ENCODE measurements at regions not wholly inside any gene's neighbourhood (a gene's known extent, or its start where the extent isn't known, plus 50 kb on each side); places are given as distances from the start of the nearest gene placed in this dataset.

GRCh38 chr5:67543720-67544270, 347.2 kb upstream of the CD180 start (continued):
- TF ChIP-seq EP300 (IDR thresholded peaks at IDR 0.05; ENCODE audit: borderline replicate concordance in 1 of 2, low read depth in 1 of 2, low read length in 1 of 2) = no peak

DNA sequence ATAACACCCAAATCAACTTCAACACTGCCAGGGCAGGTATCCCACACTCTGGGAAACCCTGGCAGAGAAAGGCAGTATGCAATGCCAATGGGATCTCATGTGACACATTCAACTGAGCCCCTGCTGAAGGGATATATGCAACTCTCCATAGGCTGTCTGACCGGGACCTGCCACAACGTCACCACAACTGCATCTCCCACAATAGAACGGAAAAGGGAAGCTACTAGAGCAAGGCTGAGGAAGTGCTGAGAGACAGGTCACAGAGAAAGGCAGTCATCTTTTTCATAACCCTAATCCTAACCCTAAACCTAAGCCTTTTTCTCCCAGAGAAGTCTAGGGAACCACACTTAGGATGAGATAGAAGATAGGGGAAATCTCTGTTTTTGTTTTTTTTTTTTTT, 345.9 kb upstream of the CD180 start:
- Histone ChIP-seq H3K79me2 (ENCODE audit: insufficient read depth) (no peaks in the 10 kb centered on the region), H3K4me3 (ENCODE audit: low read depth in 2 of 2, low read length in 1 of 2) (no peak overlapping the region), H3K27me3 (ENCODE audit: insufficient read depth) (no peaks in the 10 kb centered on the region), H4K20me1 (ENCODE audit: insufficient read depth) (no peaks in the 10 kb centered on the region), H3K9me2 (no peaks in the 10 kb centered on the region), H2AFZ (ENCODE audit: low read depth) (no peak overlapping the region), H3K4me2 (no peak overlapping the region), H3K4me1 (ENCODE audit: control insufficient read depth in 1 of 2, insufficient read depth in 2 of 2, low read depth in 1 of 2, low read length in 1 of 2) (no peaks in the 10 kb centered on the region), H3K27ac (ENCODE audit: low read depth in 2 of 2, low read length in 1 of 2) (no peak overlapping the region), H3F3A (replicated peaks; ENCODE audit: insufficient read depth) (no peaks in the 10 kb centered on the region), H3K9ac (no peak overlapping the region), H3K36me3 (replicated peaks in 1 of 2; ENCODE audit: control insufficient read depth in 1 of 2, insufficient read depth in 2 of 2, low read length in 1 of 2) (no peaks in the 10 kb centered on the region), H3K9me3 (no peaks in the 10 kb centered on the region)
- TF ChIP-seq EZH2phosphoT487 (IDR thresholded peaks at IDR 0.05; ENCODE audit: borderline replicate concordance, low read depth) = no peak
- TF ChIP-seq, protein P1, sequence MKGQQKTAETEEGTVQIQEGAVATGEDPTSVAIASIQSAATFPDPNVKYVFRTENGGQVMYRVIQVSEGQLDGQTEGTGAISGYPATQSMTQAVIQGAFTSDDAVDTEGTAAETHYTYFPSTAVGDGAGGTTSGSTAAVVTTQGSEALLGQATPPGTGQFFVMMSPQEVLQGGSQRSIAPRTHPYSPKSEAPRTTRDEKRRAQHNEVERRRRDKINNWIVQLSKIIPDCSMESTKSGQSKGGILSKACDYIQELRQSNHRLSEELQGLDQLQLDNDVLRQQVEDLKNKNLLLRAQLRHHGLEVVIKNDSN (IDR thresholded peaks at IDR 0.05; ENCODE audit: borderline replicate concordance, low read depth) = no peak
- TF ChIP-seq TEAD4 (IDR thresholded peaks at IDR 0.05; ENCODE audit: borderline replicate concordance, insufficient read depth) = no peak
- no peak for TF ChIP-seq RXRA (IDR thresholded peaks at IDR 0.05; ENCODE audit: borderline replicate concordance, low read depth)
- TF ChIP-seq, protein P2, sequence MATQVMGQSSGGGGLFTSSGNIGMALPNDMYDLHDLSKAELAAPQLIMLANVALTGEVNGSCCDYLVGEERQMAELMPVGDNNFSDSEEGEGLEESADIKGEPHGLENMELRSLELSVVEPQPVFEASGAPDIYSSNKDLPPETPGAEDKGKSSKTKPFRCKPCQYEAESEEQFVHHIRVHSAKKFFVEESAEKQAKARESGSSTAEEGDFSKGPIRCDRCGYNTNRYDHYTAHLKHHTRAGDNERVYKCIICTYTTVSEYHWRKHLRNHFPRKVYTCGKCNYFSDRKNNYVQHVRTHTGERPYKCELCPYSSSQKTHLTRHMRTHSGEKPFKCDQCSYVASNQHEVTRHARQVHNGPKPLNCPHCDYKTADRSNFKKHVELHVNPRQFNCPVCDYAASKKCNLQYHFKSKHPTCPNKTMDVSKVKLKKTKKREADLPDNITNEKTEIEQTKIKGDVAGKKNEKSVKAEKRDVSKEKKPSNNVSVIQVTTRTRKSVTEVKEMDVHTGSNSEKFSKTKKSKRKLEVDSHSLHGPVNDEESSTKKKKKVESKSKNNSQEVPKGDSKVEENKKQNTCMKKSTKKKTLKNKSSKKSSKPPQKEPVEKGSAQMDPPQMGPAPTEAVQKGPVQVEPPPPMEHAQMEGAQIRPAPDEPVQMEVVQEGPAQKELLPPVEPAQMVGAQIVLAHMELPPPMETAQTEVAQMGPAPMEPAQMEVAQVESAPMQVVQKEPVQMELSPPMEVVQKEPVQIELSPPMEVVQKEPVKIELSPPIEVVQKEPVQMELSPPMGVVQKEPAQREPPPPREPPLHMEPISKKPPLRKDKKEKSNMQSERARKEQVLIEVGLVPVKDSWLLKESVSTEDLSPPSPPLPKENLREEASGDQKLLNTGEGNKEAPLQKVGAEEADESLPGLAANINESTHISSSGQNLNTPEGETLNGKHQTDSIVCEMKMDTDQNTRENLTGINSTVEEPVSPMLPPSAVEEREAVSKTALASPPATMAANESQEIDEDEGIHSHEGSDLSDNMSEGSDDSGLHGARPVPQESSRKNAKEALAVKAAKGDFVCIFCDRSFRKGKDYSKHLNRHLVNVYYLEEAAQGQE (IDR thresholded peaks at IDR 0.05; ENCODE audit: low read depth, low read length) = no peak
- no peak for TF ChIP-seq CHD2 (IDR thresholded peaks at IDR 0.05; ENCODE audit: low read length, partially characterized antibody)
- no peak for TF ChIP-seq USF2 (IDR thresholded peaks at IDR 0.05; ENCODE audit: borderline replicate concordance, low read depth, low read length)
- no peak for TF ChIP-seq FOSL2 (IDR thresholded peaks at IDR 0.05; ENCODE audit: borderline replicate concordance, low read depth)
- no peak for TF ChIP-seq IRF3 (IDR thresholded peaks at IDR 0.05; ENCODE audit: low read depth, low read length)
- no peak for TF ChIP-seq EP300 (IDR thresholded peaks at IDR 0.05; ENCODE audit: borderline replicate concordance in 1 of 2, low read depth in 1 of 2, low read length in 1 of 2)
- no peak for TF ChIP-seq RFX5 (IDR thresholded peaks at IDR 0.05; ENCODE audit: low read length)
- TF ChIP-seq GABPA (IDR thresholded peaks at IDR 0.05; ENCODE audit: low read depth) = no peak
- no peak for TF ChIP-seq JUND (IDR thresholded peaks at IDR 0.05)
- TF ChIP-seq CTCF (IDR thresholded peaks at IDR 0.05) = no peak
- no peak for TF ChIP-seq NFIC (IDR thresholded peaks at IDR 0.05; ENCODE audit: borderline replicate concordance)
- WGBS (ENCODE audit: low lambda C conversion rate) = 72% methylated on average over 3 of the region's 3 CpGs
- no peak for DNase-seq
- ChIA-PET CTCF (interaction anchor here (1.5 kb wide), 1 partner anchor 41 kb away, joined by 3 read pairs; no protein-coding TSS in a partner anchor), POLR2A (no interaction called here)
